ENCODE measurements at regions not wholly inside any gene's neighbourhood (a gene's known extent, or its start where the extent isn't known, plus 50 kb on each side); places are given as distances from the start of the nearest gene placed in this dataset.

GRCh38 chrX:30414144-30414543, 105.0 kb upstream of the NR0B1 start:
- Mint-ChIP-seq H3K4me3 (peak overlapping the region; percentile 8), H3K36me3 (no peaks in the 10 kb centered on the region), H3K27ac (no peak overlapping the region), H3K9me3 (no peaks in the 10 kb centered on the region), H3K27me3 (peaks cover 3% of the 10 kb centered on the region), H3K4me1 (ENCODE audit: unreplicated experiment) (peaks cover 19% of the 10 kb centered on the region)
- DNase-seq (ENCODE audit: extremely low spot score, unreplicated experiment), result no peak
- no peak for TF ChIP-seq CTCF (conservative IDR thresholded peaks at IDR 0.05)

GRCh38 chrX:30402366-30402765, 93.2 kb upstream of the NR0B1 start:
- TF ChIP-seq CTCF (conservative IDR thresholded peaks at IDR 0.05), result no peak

GRCh38 chrX:30388325-30388724, 79.1 kb upstream of the NR0B1 start:
- TF ChIP-seq CTCF (conservative IDR thresholded peaks at IDR 0.05), result no peak
- peaks cover 6% of the 10 kb centered on the region for H3K9me3 Mint-ChIP-seq
- no peak for DNase-seq (ENCODE audit: extremely low spot score, unreplicated experiment)
- H3K4me3 Mint-ChIP-seq, result no peak overlapping the region
- peaks cover 6% of the 10 kb centered on the region for H3K4me1 Mint-ChIP-seq (ENCODE audit: unreplicated experiment)
- no peaks in the 10 kb centered on the region for H3K27me3 Mint-ChIP-seq
- H3K27ac Mint-ChIP-seq, result no peak overlapping the region
- no peaks in the 10 kb centered on the region for H3K36me3 Mint-ChIP-seq

More at GRCh38 chrX:30402366-30402765, 93.2 kb upstream of the NR0B1 start:
- no peak for DNase-seq (ENCODE audit: extremely low spot score, unreplicated experiment)
- H3K27ac Mint-ChIP-seq, result no peak overlapping the region
- no peaks in the 10 kb centered on the region for H3K36me3 Mint-ChIP-seq
- no peaks in the 10 kb centered on the region for H3K4me1 Mint-ChIP-seq (ENCODE audit: unreplicated experiment)
- peaks cover 10% of the 10 kb centered on the region for H3K27me3 Mint-ChIP-seq
- H3K4me3 Mint-ChIP-seq, result no peak overlapping the region
- no peaks in the 10 kb centered on the region for H3K9me3 Mint-ChIP-seq

GRCh38 chrX:30373951-30374350, 64.8 kb upstream of the NR0B1 start:
- Mint-ChIP-seq H3K27me3 (no peaks in the 10 kb centered on the region), H3K9me3 (peaks cover 3% of the 10 kb centered on the region)

GRCh38 chrX:30373479-30373878, 64.3 kb upstream of the NR0B1 start:
- no peak overlapping the region for H3K27ac Mint-ChIP-seq
- TF ChIP-seq CTCF (conservative IDR thresholded peaks at IDR 0.05), result no peak
- H3K4me1 Mint-ChIP-seq (ENCODE audit: unreplicated experiment), result no peaks in the 10 kb centered on the region
- no peaks in the 10 kb centered on the region for H3K9me3 Mint-ChIP-seq
- H3K4me3 Mint-ChIP-seq, result no peak overlapping the region
- DNase-seq (ENCODE audit: extremely low spot score, unreplicated experiment), result no peak
- no peaks in the 10 kb centered on the region for H3K36me3 Mint-ChIP-seq
- H3K27me3 Mint-ChIP-seq, result no peaks in the 10 kb centered on the region

More at GRCh38 chrX:30373951-30374350, 64.8 kb upstream of the NR0B1 start:
- Mint-ChIP-seq H3K4me3 (no peak overlapping the region), H3K4me1 (ENCODE audit: unreplicated experiment) (no peaks in the 10 kb centered on the region), H3K27ac (no peak overlapping the region), H3K36me3 (no peaks in the 10 kb centered on the region)
- no peak for DNase-seq (ENCODE audit: extremely low spot score, unreplicated experiment)
- TF ChIP-seq CTCF (conservative IDR thresholded peaks at IDR 0.05), result no peak

GRCh38 chrX:30364229-30364628, 55.0 kb upstream of the NR0B1 start:
- no peaks in the 10 kb centered on the region for H3K27me3 Mint-ChIP-seq
- no peak overlapping the region for H3K27ac Mint-ChIP-seq
- no peak for DNase-seq (ENCODE audit: extremely low spot score, unreplicated experiment)
- H3K36me3 Mint-ChIP-seq, result no peaks in the 10 kb centered on the region
- no peak overlapping the region for H3K4me3 Mint-ChIP-seq
- H3K9me3 Mint-ChIP-seq, result no peaks in the 10 kb centered on the region
- no peak for TF ChIP-seq CTCF (conservative IDR thresholded peaks at IDR 0.05)
- peaks cover 15% of the 10 kb centered on the region for H3K4me1 Mint-ChIP-seq (ENCODE audit: unreplicated experiment)

Data from type B pancreatic cell (in vitro differentiated cells).